CD14-positive monocyte (primary cell): ENCODE measurements at regions not wholly inside any gene's neighbourhood (a gene's known extent, or its start where the extent isn't known, plus 50 kb on each side); places are given as distances from the start of the nearest gene placed in this dataset.

Experiments used
- DNase-seq, 3 donors: peaks; one replicate each; pipeline ENCODE4 v3.0.0-alpha.2; 2011 to 2022
- H2AFZ ChIP-seq: 2 replicates; pipeline ENCODE4 v1.6.0; 2012; ENCODE audit warnings: mild to moderate bottlenecking, low read depth, low read length, inconsistent platforms; ENCODE audit not compliant: insufficient read depth, poor library complexity, severe bottlenecking
- H3K27ac ChIP-seq, 2 donors: 1 replicate in 1 of 2; 2 replicates in 1 of 2; pipeline ENCODE4 v1.5.1; 2012 to 2013; ENCODE audit warnings: low read length in 2 of 2, control low read depth in 1 of 2, inconsistent platforms in 1 of 2, low read depth in 1 of 2, mild to moderate bottlenecking in 1 of 2
- H3K27me3 ChIP-seq, 2 donors: one replicate each; pipeline versions ENCODE4 v1.6.0 to v1.6.1; 2011 to 2013; ENCODE audit warnings: low read length in 2 of 2; ENCODE audit not compliant: control insufficient read depth in 2 of 2, insufficient read depth in 2 of 2
- H3K36me3 ChIP-seq, 2 donors: replicated peaks in 1 of 2; 1 replicate in 1 of 2; 2 replicates in 1 of 2; pipeline versions ENCODE4 v1.5.1 to v1.6.1; 2012 to 2013; ENCODE audit warnings: low read length in 2 of 2, control low read depth in 1 of 2, inconsistent platforms in 1 of 2, mild to moderate bottlenecking in 1 of 2; ENCODE audit not compliant: insufficient read depth in 2 of 2, control insufficient read depth in 1 of 2
- H3K4me1 ChIP-seq, 2 donors: 1 replicate in 1 of 2; 2 replicates in 1 of 2; pipeline versions ENCODE4 v1.5.1 to v1.6.1; 2012 to 2013; ENCODE audit warnings: low read length in 2 of 2, control low read depth in 1 of 2, inconsistent platforms in 1 of 2, mild to moderate bottlenecking in 1 of 2, moderate library complexity in 1 of 2; ENCODE audit not compliant: insufficient read depth in 2 of 2, control insufficient read depth in 1 of 2
- H3K4me2 ChIP-seq: replicated peaks from 2 replicates; pipeline ENCODE3; 2012; ENCODE audit warnings: low read length, moderate library complexity, mild to moderate bottlenecking; ENCODE audit not compliant: poor library complexity, severe bottlenecking; ENCODE audit errors: extremely low read depth
- H3K4me3 ChIP-seq, 3 experiments: fragments of 200-600 bp in 1 of 3; sonication (generic) in 1 of 3; replicated peaks in 1 of 3; 1 replicate in 2 of 3; 2 replicates in 1 of 3; pipeline ENCODE4 v1.5.1; 2011 to 2013; ENCODE audit warnings: low read length in 3 of 3, mild to moderate bottlenecking in 3 of 3, control low read depth in 2 of 3, low read depth in 2 of 3, inconsistent platforms in 1 of 3, moderate library complexity in 1 of 3
- H3K79me2 ChIP-seq: 2 replicates; pipeline ENCODE4 v1.6.0; 2012; ENCODE audit warnings: mild to moderate bottlenecking, control low read depth, inconsistent platforms, low read length, moderate library complexity; ENCODE audit not compliant: insufficient read depth
- H3K9ac ChIP-seq: 2 replicates; pipeline ENCODE4 v1.6.0; 2017; ENCODE audit warnings: low read length, mild to moderate bottlenecking; ENCODE audit not compliant: insufficient read depth, poor library complexity, severe bottlenecking
- H3K9me3 ChIP-seq, 2 donors: replicated peaks in 1 of 2; 1 replicate in 1 of 2; 2 replicates in 1 of 2; pipeline versions ENCODE4 v1.5.1 to v1.6.1; 2012 to 2013; ENCODE audit warnings: low read length in 2 of 2, control low read depth in 1 of 2; ENCODE audit not compliant: control insufficient read depth in 1 of 2, insufficient read depth in 1 of 2
- H4K20me1 ChIP-seq: 2 replicates; pipeline ENCODE4 v1.6.0; 2012; ENCODE audit warnings: mild to moderate bottlenecking, low read length, control low read depth, moderate library complexity; ENCODE audit not compliant: insufficient read depth
- H3K27ac Mint-ChIP-seq, 7 donors: one replicate each; pipeline ENCODE4 v1.8.0; 2020; ENCODE audit warnings: mild to moderate bottlenecking in 7 of 7, mixed read lengths in 7 of 7, moderate library complexity in 6 of 7, inconsistent platforms in 2 of 7
- H3K27me3 Mint-ChIP-seq, 3 donors: one replicate each; pipeline ENCODE4 v1.8.0; 2021 to 2022; ENCODE audit warnings: low read depth in 3 of 3, mild to moderate bottlenecking in 3 of 3, mixed read lengths in 3 of 3, moderate library complexity in 3 of 3, inconsistent platforms in 1 of 3
- H3K36me3 Mint-ChIP-seq, 2 donors: one replicate each; pipeline ENCODE4 v1.8.0; 2020; ENCODE audit warnings: mixed read lengths in 2 of 2, inconsistent platforms in 1 of 2, mild to moderate bottlenecking in 1 of 2
- H3K4me1 Mint-ChIP-seq: one replicate; pipeline ENCODE4 v1.8.0; 2020; ENCODE audit warnings: mild to moderate bottlenecking, mixed read lengths
- H3K4me3 Mint-ChIP-seq, 2 donors: one replicate each; pipeline ENCODE4 v1.8.0; 2020; ENCODE audit warnings: mild to moderate bottlenecking in 2 of 2, mixed read lengths in 2 of 2, moderate library complexity in 1 of 2
- H3K9me3 Mint-ChIP-seq, 7 donors: one replicate each; pipeline ENCODE4 v1.8.0; 2020 to 2022; ENCODE audit warnings: mixed read lengths in 7 of 7, mild to moderate bottlenecking in 6 of 7, moderate library complexity in 6 of 7, inconsistent platforms in 2 of 7
- CTCF ChIP-seq: fragments of 200-600 bp; IDR thresholded peaks from one replicate; pipeline ENCODE4 v1.8.0; 2022; ENCODE audit warnings: antibody characterized with exemption, mild to moderate bottlenecking
- WGBS: methylation state at CpG from one replicate; pipeline ENCODE4 v1.1.5; 2013; ENCODE audit warnings: missing lambda C conversion rate; ENCODE audit not compliant: insufficient coverage; 5-methylcytosine and 5-hydroxymethylcytosine counted together
- intact Hi-C, 2 donors: fragments of 100-400 bp; cut with micrococcal nuclease; formaldehyde crosslinking; loops; one replicate each; pipeline versions ENCODE4 v1.15.0 to v1.15.1; 2023

GRCh38 chr10:1814556-1814955 lies 77.2 kb upstream of the ADARB2 start:
- peaks cover 2 to 9% (median 4%) of the 10 kb centered on the region in 7 donors for H3K9me3 Mint-ChIP-seq
- no peaks in the 10 kb centered on the region for H3K36me3 Mint-ChIP-seq
- H3K27me3 Mint-ChIP-seq, result no peaks in the 10 kb centered on the region
- DNase-seq, result no peak
- H3K36me3 ChIP-seq, result no peaks in the 10 kb centered on the region
- H3K27ac Mint-ChIP-seq, result no peak overlapping the region
- no peak overlapping the region for H3K9ac ChIP-seq
- H3K4me2 ChIP-seq, result no peak overlapping the region
- peaks cover 6 to 11% of the 10 kb centered on the region in 2 donors for H3K9me3 ChIP-seq
- H4K20me1 ChIP-seq, result no peaks in the 10 kb centered on the region
- intact Hi-C loops, result no loop called here
- H3K4me3 Mint-ChIP-seq, result no peak overlapping the region
- no peak overlapping the region for H3K27ac ChIP-seq
- H3K4me3 ChIP-seq, result no peak overlapping the region
- no peaks in the 10 kb centered on the region for H3K4me1 Mint-ChIP-seq
- WGBS, result no CpG with 5 or more reads among the region's 1 CpG
- no peaks in the 10 kb centered on the region for H3K4me1 ChIP-seq
- TF ChIP-seq CTCF, result no peak
- H3K27me3 ChIP-seq, result no peaks in the 10 kb centered on the region
- H3K79me2 ChIP-seq, result no peaks in the 10 kb centered on the region
- H2AFZ ChIP-seq, result no peak overlapping the region

GRCh38 chr10:1809139-1809741 lies 71.9 kb upstream of the ADARB2 start:
- H3K36me3 ChIP-seq, result no peaks in the 10 kb centered on the region
- Mint-ChIP-seq H3K4me1 (no peaks in the 10 kb centered on the region), H3K27me3 (no peaks in the 10 kb centered on the region), H3K9me3 (peaks cover 3 to 21% (median 10%) of the 10 kb centered on the region in 7 donors), H3K27ac (no peak overlapping the region), H3K36me3 (no peaks in the 10 kb centered on the region), H3K4me3 (no peak overlapping the region)
- no peak for TF ChIP-seq CTCF
- H2AFZ ChIP-seq, result no peak overlapping the region
- no peak overlapping the region for H3K9ac ChIP-seq
- H3K4me3 ChIP-seq, result no peak overlapping the region
- H3K27me3 ChIP-seq, result no peaks in the 10 kb centered on the region
- no peak overlapping the region for H3K27ac ChIP-seq
- H3K4me2 ChIP-seq, result no peak overlapping the region
- intact Hi-C loops, result no loop called here
- peaks cover 11 to 26% of the 10 kb centered on the region in 2 donors for H3K9me3 ChIP-seq
- no peaks in the 10 kb centered on the region for H4K20me1 ChIP-seq
- no peaks in the 10 kb centered on the region for H3K4me1 ChIP-seq
- no peak for DNase-seq
- 78% methylated on average over 16 of the region's 27 CpGs for WGBS
- H3K79me2 ChIP-seq, result no peaks in the 10 kb centered on the region
